HEK293T (cell line): ENCODE measurements at regions not wholly inside any gene's neighbourhood (a gene's known extent, or its start where the extent isn't known, plus 50 kb on each side); places are given as distances from the start of the nearest gene placed in this dataset.

Experiments
- CTCF ChIA-PET: fragments of 350-600 bp; formaldehyde crosslinking; extraction: SDS; loops from one replicate; lab custom pipeline; 2021; ENCODE audit warnings: antibody characterized with exemption, inconsistent platforms; lab: Yijun Ruan, JAX
- POLR2A ChIA-PET: fragments of 350-600 bp; formaldehyde crosslinking; extraction: SDS; loops from one replicate; lab custom pipeline; 2020; ENCODE audit warnings: antibody characterized with exemption, inconsistent platforms; lab: Yijun Ruan, JAX
- DNase-seq: peaks from one replicate; pipeline ENCODE4 v3.0.0; 2012; ENCODE audit warnings: mixed read lengths; ENCODE audit errors: extremely low spot score
- ARNT ChIP-seq: fragments of 450-650 bp; IDR thresholded peaks from 2 replicates; pipeline ENCODE4 v1.6.1; 2017; ENCODE audit warnings: mild to moderate bottlenecking
- BHLHE40 ChIP-seq: fragments of 450-650 bp; IDR thresholded peaks from 2 replicates; pipeline ENCODE4 v1.6.1; 2016; ENCODE audit warnings: mild to moderate bottlenecking, moderate library complexity, borderline replicate concordance
- CTBP1 ChIP-seq: fragments of 450-650 bp; IDR thresholded peaks from 2 replicates; pipeline ENCODE4 v1.6.1; 2016; ENCODE audit warnings: borderline replicate concordance
- ELF4 ChIP-seq: fragments of 450-650 bp; IDR thresholded peaks from 2 replicates; pipeline ENCODE4 v1.6.1; 2017; ENCODE audit warnings: antibody characterized with exemption
- FOXA1 ChIP-seq: fragments of 450-650 bp; IDR thresholded peaks from 2 replicates; pipeline ENCODE4 v1.6.1; 2016; ENCODE audit warnings: mild to moderate bottlenecking
- FOXK2 ChIP-seq: fragments of 450-650 bp; IDR thresholded peaks from 2 replicates; pipeline ENCODE4 v1.6.1; 2016; ENCODE audit warnings: mild to moderate bottlenecking
- FOXM1 ChIP-seq: fragments of 450-650 bp; IDR thresholded peaks from 2 replicates; pipeline ENCODE4 v1.6.1; 2017; ENCODE audit warnings: mild to moderate bottlenecking, borderline replicate concordance
- HDGF ChIP-seq: fragments of 450-650 bp; IDR thresholded peaks from 2 replicates; pipeline ENCODE4 v1.6.1; 2017; ENCODE audit warnings: antibody characterized with exemption, borderline replicate concordance
- L3MBTL2 ChIP-seq: fragments of 450-650 bp; conservative IDR thresholded peaks from 2 replicates; pipeline ENCODE4 v1.6.1; 2016; ENCODE audit warnings: mild to moderate bottlenecking
- LEF1 ChIP-seq: fragments of 450-650 bp; IDR thresholded peaks from 2 replicates; pipeline ENCODE4 v1.6.1; 2017; ENCODE audit warnings: mild to moderate bottlenecking, borderline replicate concordance
- NFRKB ChIP-seq: fragments of 450-650 bp; IDR thresholded peaks from 2 replicates; pipeline ENCODE4 v1.6.1; 2016; ENCODE audit warnings: mild to moderate bottlenecking, moderate library complexity
- PKNOX1 ChIP-seq: fragments of 450-650 bp; IDR thresholded peaks from 2 replicates; pipeline ENCODE4 v1.6.1; 2016
- SP1 ChIP-seq: fragments of 450-650 bp; IDR thresholded peaks from 2 replicates; pipeline ENCODE4 v1.6.1; 2017
- SUZ12 ChIP-seq: fragments of 450-650 bp; IDR thresholded peaks from 2 replicates; pipeline ENCODE4 v1.6.1; 2016; ENCODE audit warnings: mild to moderate bottlenecking
- TARDBP ChIP-seq: fragments of 450-650 bp; IDR thresholded peaks from 2 replicates; pipeline ENCODE4 v1.6.1; 2016
- ZNF384 ChIP-seq: fragments of 450-650 bp; IDR thresholded peaks from 2 replicates; pipeline ENCODE4 v1.6.1; 2016

- DNase-seq, result no peak
- ChIA-PET POLR2A (interaction anchor here (1.2 kb wide), 1 partner anchor 37 kb away, joined by 3 read pairs; no protein-coding TSS in a partner anchor), CTCF (interaction anchor here (0.5 to 1.3 kb wide), 3 partner anchors 10 to 48 kb away, joined by 3 read pairs; no protein-coding TSS in a partner anchor)
- TF ChIP-seq HDGF (no peak), ZNF384 (no peak), CTBP1 (no peak), TARDBP (no peak), ARNT (no peak), L3MBTL2 (no peak), FOXM1 (no peak), LEF1 (no peak)
These were observed 53.5 kb downstream of the ZNF608 start for GRCh38 chr5:124692950-124693349.

GRCh38 chr5:124692324-124692723, 54.1 kb downstream of the ZNF608 start:
- ChIA-PET CTCF (interaction anchor here (0.6 to 1.3 kb wide), 3 partner anchors 10 to 52 kb away, joined by 3 read pairs; no protein-coding TSS in a partner anchor), POLR2A (interaction anchor here (1.2 kb wide), 1 partner anchor 36 kb away, joined by 3 read pairs; no protein-coding TSS in a partner anchor)
- TF ChIP-seq FOXM1 (no peak), ARNT (no peak), NFRKB (no peak), LEF1 (no peak), BHLHE40 (no peak), PKNOX1 (no peak), FOXA1 (no peak), TARDBP (no peak), SUZ12 (no peak), ZNF384 (no peak)
- no peak for DNase-seq

- POLR2A ChIA-PET, result no interaction called here
These were observed 56.8 kb downstream of the ZNF608 start for GRCh38 chr5:124689653-124690052.

GRCh38 chr5:124686239-124687004, 60.0 kb downstream of the ZNF608 start:
- DNase-seq, result no peak
- ChIA-PET POLR2A (no interaction called here), CTCF (interaction anchor here (1.1 kb wide), 1 partner anchor 25 kb away, joined by 4 read pairs; no protein-coding TSS in a partner anchor)
- no peak for TF ChIP-seq LEF1
- TF ChIP-seq NFRKB, result no peak
- no peak for TF ChIP-seq CTBP1
- TF ChIP-seq FOXA1, result no peak
- TF ChIP-seq HDGF, result no peak
- no peak for TF ChIP-seq ARNT
- no peak for TF ChIP-seq L3MBTL2
- TF ChIP-seq BHLHE40, result no peak
- no peak for TF ChIP-seq FOXM1
- TF ChIP-seq ELF4, result no peak

More at GRCh38 chr5:124689653-124690052, 56.8 kb downstream of the ZNF608 start:
- DNase-seq, result no peak
- CTCF ChIA-PET, result interaction anchor here (0.6 to 1.4 kb wide), 3 partner anchors 8 to 511 kb away, joined by 3 to 5 read pairs (median 4); no protein-coding TSS in a partner anchor
- TF ChIP-seq SP1 (no peak), BHLHE40 (no peak), TARDBP (no peak), FOXA1 (no peak), LEF1 (no peak), ARNT (no peak)

- TF ChIP-seq SUZ12 (no peak), LEF1 (no peak), SP1 (no peak), FOXK2 (no peak), FOXM1 (no peak), ELF4 (no peak), HDGF (no peak), NFRKB (no peak), TARDBP (no peak), FOXA1 (no peak), BHLHE40 (no peak), CTBP1 (no peak), ZNF384 (no peak), ARNT (no peak), PKNOX1 (no peak), L3MBTL2 (no peak)
- CTCF ChIA-PET, result interaction anchor here (1.1 kb wide), 1 partner anchor 24 kb away, joined by 4 read pairs; no protein-coding TSS in a partner anchor
- POLR2A ChIA-PET, result no interaction called here
- no peak for DNase-seq
These were observed 61.0 kb downstream of the ZNF608 start for GRCh38 chr5:124685404-124685930.
